Stomach (tissue), 8 donors: ENCODE measurements at regions not wholly inside any gene's neighbourhood (a gene's known extent, or its start where the extent isn't known, plus 50 kb on each side); places are given as distances from the start of the nearest gene placed in this dataset.

Experiments used
- DNase-seq, 2 donors: peaks; one replicate each; pipeline versions ENCODE4 v3.0.0 to v3.0.0-alpha.2; 2013 to 2019
- H3K27ac ChIP-seq, 5 donors: fragments of 200-600 bp in 4 of 5; sonication (generic) in 4 of 5; one replicate each; pipeline ENCODE4 v1.5.1; 2013 to 2019; ENCODE audit warnings: mild to moderate bottlenecking in 1 of 5, moderate library complexity in 1 of 5
- H3K27me3 ChIP-seq, 3 donors: fragments of 200-600 bp; sonication (generic); one replicate each; pipeline ENCODE4 v1.5.1; 2017 to 2019; ENCODE audit warnings: mixed run types in 1 of 3
- H3K36me3 ChIP-seq, 4 donors: fragments of 200-600 bp; sonication (generic); 1 replicate in 3 of 4; 2 replicates in 1 of 4; pipeline ENCODE4 v1.5.1; 2016 to 2019
- H3K4me1 ChIP-seq, 4 donors: fragments of 200-600 bp; sonication (generic); one replicate each; pipeline ENCODE4 v1.5.1; 2016 to 2019
- H3K4me3 ChIP-seq, 4 donors: fragments of 200-600 bp; sonication (generic) in 3 of 4; one replicate each; pipeline ENCODE4 v1.5.1; 2016 to 2019; ENCODE audit warnings: mild to moderate bottlenecking in 1 of 4
- H3K9me3 ChIP-seq, 4 donors: fragments of 200-600 bp; sonication (generic); one replicate each; pipeline ENCODE4 v1.5.1; 2016 to 2019
- EP300 ChIP-seq: sonication (generic); formaldehyde crosslinking; IDR thresholded peaks from one replicate; pipeline ENCODE4 v1.6.1; 2017; ENCODE audit warnings: antibody characterized with exemption
- POLR2A ChIP-seq, 4 donors: fragments of 450-650 bp; IDR thresholded peaks; one replicate each; pipeline ENCODE4 v1.6.1; 2016; ENCODE audit warnings: antibody characterized with exemption in 4 of 4, control low read depth in 2 of 4, mild to moderate bottlenecking in 1 of 4, moderate library complexity in 1 of 4
- POLR2AphosphoS5 ChIP-seq, 3 donors: sonication (generic); formaldehyde crosslinking; IDR thresholded peaks; one replicate each; pipeline ENCODE4 v1.6.1; 2016; ENCODE audit warnings: antibody characterized with exemption in 3 of 3
- WGBS, 5 donors: extraction: QIAGEN DNeasy Blood & Tissue Kit in 3 of 5; methylation state at CpG; one replicate each; pipeline versions ENCODE4 v1.1.5 to v1.1.7; 2013 to 2018; 5-methylcytosine and 5-hydroxymethylcytosine counted together
- intact Hi-C: fragments of 100-400 bp; cut with DNase I; formaldehyde crosslinking; loops from one replicate; pipeline ENCODE4 v1.15.1; 2023; ENCODE audit warnings: low total_unique reads
- TF ChIP-seq, protein P1 (sequence below), 7 experiments: fragments of 450-650 bp in 4 of 7; fragments of 200-600 bp in 3 of 7; sonication (generic) in 3 of 7; IDR thresholded peaks; one replicate each; pipeline ENCODE4 v1.5.1; 2016 to 2019; ENCODE audit warnings: antibody characterized with exemption in 7 of 7, control low read depth in 2 of 7, mild to moderate bottlenecking in 1 of 7
- donor health status: healthy with polysubstance abuse.
- donor health status: Bipolar disorder and iron deficiency.
- donor health status: healthy.

DNA sequence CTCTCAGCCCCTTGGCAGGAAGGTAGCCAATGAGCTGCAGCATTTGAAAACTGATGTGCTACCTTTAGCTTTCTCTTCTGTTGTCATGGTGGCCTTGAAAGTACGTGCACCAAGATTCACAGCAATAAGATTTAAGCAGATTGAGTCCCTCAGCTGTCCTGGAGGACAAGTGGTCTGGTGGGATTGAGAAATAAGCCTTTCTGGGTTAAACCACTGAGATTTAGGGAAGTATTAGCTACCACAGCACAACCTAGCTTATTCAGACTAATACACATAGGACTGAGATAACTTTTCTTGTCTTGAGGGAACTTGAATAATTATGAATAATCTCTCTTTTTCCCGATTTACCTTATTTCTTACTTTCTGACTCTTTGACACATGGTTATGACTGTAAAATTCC, 324.0 kb downstream of the PTEN start:
- no peak overlapping the region for H3K4me3 ChIP-seq
- H3K27me3 ChIP-seq, result no peaks in the 10 kb centered on the region
- DNase-seq, result no peak
- 73 to 94% (median 86%) methylated on average over 2 of the region's 2 CpGs for WGBS, 5 donors
- no peak overlapping the region for H3K27ac ChIP-seq
- no peaks in the 10 kb centered on the region for H3K9me3 ChIP-seq
- H3K4me1 ChIP-seq, result no peaks in the 10 kb centered on the region
- no peak for TF ChIP-seq POLR2AphosphoS5 (IDR thresholded peaks at IDR 0.05)
- TF ChIP-seq EP300, result no peak
- TF ChIP-seq, protein P1, sequence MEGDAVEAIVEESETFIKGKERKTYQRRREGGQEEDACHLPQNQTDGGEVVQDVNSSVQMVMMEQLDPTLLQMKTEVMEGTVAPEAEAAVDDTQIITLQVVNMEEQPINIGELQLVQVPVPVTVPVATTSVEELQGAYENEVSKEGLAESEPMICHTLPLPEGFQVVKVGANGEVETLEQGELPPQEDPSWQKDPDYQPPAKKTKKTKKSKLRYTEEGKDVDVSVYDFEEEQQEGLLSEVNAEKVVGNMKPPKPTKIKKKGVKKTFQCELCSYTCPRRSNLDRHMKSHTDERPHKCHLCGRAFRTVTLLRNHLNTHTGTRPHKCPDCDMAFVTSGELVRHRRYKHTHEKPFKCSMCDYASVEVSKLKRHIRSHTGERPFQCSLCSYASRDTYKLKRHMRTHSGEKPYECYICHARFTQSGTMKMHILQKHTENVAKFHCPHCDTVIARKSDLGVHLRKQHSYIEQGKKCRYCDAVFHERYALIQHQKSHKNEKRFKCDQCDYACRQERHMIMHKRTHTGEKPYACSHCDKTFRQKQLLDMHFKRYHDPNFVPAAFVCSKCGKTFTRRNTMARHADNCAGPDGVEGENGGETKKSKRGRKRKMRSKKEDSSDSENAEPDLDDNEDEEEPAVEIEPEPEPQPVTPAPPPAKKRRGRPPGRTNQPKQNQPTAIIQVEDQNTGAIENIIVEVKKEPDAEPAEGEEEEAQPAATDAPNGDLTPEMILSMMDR (IDR thresholded peaks at IDR 0.05), result no peak
- no peak for TF ChIP-seq POLR2A (IDR thresholded peaks at IDR 0.05)
- intact Hi-C loops, result no loop called here
- no peaks in the 10 kb centered on the region for H3K36me3 ChIP-seq

DNA sequence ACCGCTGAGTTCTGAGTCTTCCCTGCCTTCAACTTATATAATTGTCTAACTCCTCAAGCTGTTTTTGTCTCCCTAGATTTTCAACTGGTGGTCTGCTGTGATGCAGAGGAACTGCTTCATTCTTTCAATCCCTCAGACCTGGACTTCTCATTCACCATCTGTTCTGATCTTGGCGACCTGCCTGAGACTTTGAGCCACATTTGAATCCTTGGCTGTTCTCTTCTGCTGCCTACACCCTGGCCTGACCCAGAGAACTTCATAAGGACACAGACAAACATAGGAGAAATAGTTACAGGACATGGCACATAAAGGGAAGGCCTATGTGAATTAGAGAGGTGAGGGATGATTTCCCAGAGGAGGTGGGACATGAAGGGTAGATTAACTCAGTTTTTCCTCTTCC, 326.7 kb downstream of the PTEN start:
- 68 to 91% (median 82%) methylated on average over 2 of the region's 2 CpGs for WGBS, 5 donors
- no peaks in the 10 kb centered on the region for H3K9me3 ChIP-seq
- H3K27me3 ChIP-seq, result no peaks in the 10 kb centered on the region
- H3K4me1 ChIP-seq, result no peaks in the 10 kb centered on the region
- intact Hi-C loops, result no loop called here
- H3K36me3 ChIP-seq, result no peaks in the 10 kb centered on the region
- no peak for DNase-seq
- TF ChIP-seq, protein P1 (IDR thresholded peaks at IDR 0.05), result no peak
- TF ChIP-seq POLR2AphosphoS5 (IDR thresholded peaks at IDR 0.05), result no peak
- no peak for TF ChIP-seq POLR2A (IDR thresholded peaks at IDR 0.05)
- TF ChIP-seq EP300, result no peak
- H3K27ac ChIP-seq, result no peak overlapping the region
- H3K4me3 ChIP-seq, result no peak overlapping the region

DNA sequence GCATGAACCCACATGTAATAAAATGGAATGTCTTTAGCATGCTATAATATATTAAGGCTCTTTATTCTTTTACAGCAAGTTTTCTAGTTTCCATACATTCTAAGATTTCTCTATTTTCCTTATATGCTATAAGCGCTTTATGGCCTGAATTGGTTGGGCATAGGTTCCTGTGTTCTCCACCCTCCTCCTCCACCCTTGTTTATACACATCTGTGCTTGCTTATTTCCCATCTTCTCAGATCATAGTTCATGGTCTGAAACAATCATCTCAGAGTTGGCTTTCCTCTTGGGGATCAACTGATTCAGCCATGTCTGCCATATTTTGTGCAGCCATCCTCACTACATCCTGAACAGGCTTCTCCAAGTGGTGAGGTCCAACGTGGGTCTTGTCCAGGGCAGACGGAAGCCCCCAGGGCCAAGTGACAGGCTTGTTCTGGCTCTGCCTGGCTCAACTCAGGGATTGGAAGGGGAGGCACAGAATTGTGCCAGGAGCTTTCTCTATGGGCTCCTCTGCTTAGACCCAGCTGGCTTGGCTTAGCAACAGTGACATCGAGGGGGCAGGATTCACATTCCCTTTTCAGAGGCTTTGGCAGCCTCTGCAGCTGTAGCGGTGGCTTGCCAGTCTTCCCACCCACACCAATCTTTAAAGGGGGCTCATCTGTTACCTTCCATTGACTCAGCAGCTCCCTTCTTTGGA, 327.3 kb downstream of the PTEN start:
- Histone ChIP-seq H3K4me3 (no peak overlapping the region), H3K36me3 (no peaks in the 10 kb centered on the region), H3K27ac (no peak overlapping the region), H3K27me3 (no peaks in the 10 kb centered on the region), H3K4me1 (no peaks in the 10 kb centered on the region), H3K9me3 (no peaks in the 10 kb centered on the region)
- no peak for DNase-seq
- TF ChIP-seq EP300 (no peak), POLR2A (IDR thresholded peaks at IDR 0.05) (no peak), POLR2AphosphoS5 (IDR thresholded peaks at IDR 0.05) (no peak)
- TF ChIP-seq, protein P1 (IDR thresholded peaks at IDR 0.05), result no peak
- intact Hi-C loops, result no loop called here
- WGBS, 5 donors, result 70 to 89% (median 82%) methylated on average over 4 to 5 of the region's 5 CpGs

DNA sequence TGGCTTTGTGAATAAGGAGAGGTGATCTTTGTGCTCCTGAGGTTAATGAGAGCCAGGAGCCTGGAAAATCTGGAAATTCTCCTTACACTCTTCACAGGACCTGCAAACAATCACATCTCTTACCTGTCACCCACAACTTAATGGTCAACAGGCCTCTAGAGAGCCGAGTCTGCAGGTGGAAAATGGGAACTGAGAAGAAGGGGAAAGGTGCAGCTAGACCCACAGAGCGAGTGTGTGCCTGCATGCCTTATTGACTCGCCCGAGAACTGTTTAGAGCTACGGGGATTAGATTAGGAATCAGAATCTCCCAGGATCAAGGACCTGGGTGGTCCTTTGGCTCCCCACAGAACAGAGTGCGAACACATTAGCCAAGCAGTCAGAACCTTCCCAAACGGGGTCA, 329.6 kb downstream of the PTEN start:
- Histone ChIP-seq H3K4me1 (no peaks in the 10 kb centered on the region), H3K4me3 (no peak overlapping the region), H3K27ac (no peak overlapping the region), H3K9me3 (no peaks in the 10 kb centered on the region), H3K36me3 (no peaks in the 10 kb centered on the region), H3K27me3 (no peaks in the 10 kb centered on the region)
- WGBS, 5 donors, result 76 to 86% (median 83%) methylated on average over 7 of the region's 7 CpGs
- intact Hi-C loops, result no loop called here
- DNase-seq, result no peak
- TF ChIP-seq EP300, result no peak
- TF ChIP-seq, protein P1 (IDR thresholded peaks at IDR 0.05), result no peak
- no peak for TF ChIP-seq POLR2AphosphoS5 (IDR thresholded peaks at IDR 0.05)
- TF ChIP-seq POLR2A (IDR thresholded peaks at IDR 0.05), result no peak
